GM13977 (cell line): ENCODE measurements at regions not wholly inside any gene's neighbourhood (a gene's known extent, or its start where the extent isn't known, plus 50 kb on each side); places are given as distances from the start of the nearest gene placed in this dataset.

Experiments used
- DNase-seq: peaks from one replicate; pipeline ENCODE4 v3.0.0; 2012; ENCODE audit warnings: low spot score
- in situ Hi-C: fragments of 300-500 bp; cut with MboI; formaldehyde crosslinking; loops from one replicate; pipeline ENCODE4 v1.12.0; 2022; ENCODE audit warnings: low sequenced_read_pairs, low pct_unique_long_range_greater_than_20kb, mixed read lengths, inconsistent platforms; ENCODE audit not compliant: unreplicated experiment
- TF ChIP-seq, protein P1 (sequence below): IDR thresholded peaks from 2 replicates; pipeline ENCODE4 v1.5.1; 2012; ENCODE audit warnings: mild to moderate bottlenecking, control low read depth; ENCODE audit not compliant: insufficient read depth; ENCODE audit errors: extremely low read depth, missing control alignments

DNA sequence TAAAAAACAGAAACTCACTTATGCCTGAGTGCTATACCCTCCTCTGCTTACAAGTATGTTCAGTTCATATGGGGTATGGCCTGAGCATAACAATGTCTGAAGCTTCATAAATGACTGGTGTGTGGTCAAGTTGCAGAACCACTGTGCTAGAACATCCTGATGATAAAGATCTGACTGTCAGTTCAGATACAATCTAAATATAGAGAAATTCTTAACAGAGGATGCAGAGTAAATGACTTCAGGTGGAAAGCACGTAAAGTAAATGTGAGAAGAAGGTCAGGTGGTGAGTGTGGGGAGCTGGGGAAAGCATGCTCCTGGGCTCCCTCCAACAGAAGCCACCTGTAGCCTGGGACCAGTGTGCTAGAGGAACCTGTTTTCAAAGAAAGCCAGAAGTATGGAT is 926.2 kb downstream of the TSN start:
- DNase-seq, result peak; percentile 38
- in situ Hi-C loops, result no loop called here
- TF ChIP-seq, protein P1, sequence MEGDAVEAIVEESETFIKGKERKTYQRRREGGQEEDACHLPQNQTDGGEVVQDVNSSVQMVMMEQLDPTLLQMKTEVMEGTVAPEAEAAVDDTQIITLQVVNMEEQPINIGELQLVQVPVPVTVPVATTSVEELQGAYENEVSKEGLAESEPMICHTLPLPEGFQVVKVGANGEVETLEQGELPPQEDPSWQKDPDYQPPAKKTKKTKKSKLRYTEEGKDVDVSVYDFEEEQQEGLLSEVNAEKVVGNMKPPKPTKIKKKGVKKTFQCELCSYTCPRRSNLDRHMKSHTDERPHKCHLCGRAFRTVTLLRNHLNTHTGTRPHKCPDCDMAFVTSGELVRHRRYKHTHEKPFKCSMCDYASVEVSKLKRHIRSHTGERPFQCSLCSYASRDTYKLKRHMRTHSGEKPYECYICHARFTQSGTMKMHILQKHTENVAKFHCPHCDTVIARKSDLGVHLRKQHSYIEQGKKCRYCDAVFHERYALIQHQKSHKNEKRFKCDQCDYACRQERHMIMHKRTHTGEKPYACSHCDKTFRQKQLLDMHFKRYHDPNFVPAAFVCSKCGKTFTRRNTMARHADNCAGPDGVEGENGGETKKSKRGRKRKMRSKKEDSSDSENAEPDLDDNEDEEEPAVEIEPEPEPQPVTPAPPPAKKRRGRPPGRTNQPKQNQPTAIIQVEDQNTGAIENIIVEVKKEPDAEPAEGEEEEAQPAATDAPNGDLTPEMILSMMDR, result no peak

DNA sequence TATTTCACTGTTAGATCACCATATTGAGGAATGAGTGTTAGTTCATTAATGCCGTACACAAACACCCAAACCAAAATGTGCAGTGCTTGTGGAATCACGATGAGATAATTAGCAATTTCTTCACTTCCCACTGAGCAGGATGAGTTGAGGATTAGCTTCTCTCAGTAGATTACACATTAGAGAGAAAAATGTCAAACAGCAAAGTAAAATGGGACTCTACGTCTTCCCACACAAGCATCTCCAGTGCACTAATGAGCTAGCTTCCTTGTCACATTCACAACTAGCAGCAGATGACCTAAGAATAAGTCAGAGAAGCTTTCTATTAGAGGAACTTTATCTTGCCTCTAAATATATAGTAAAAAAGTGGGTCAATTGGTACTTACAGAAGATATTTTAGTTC is 926.9 kb downstream of the TSN start:
- TF ChIP-seq, protein P1, result no peak
- in situ Hi-C loops, result no loop called here

DNA sequence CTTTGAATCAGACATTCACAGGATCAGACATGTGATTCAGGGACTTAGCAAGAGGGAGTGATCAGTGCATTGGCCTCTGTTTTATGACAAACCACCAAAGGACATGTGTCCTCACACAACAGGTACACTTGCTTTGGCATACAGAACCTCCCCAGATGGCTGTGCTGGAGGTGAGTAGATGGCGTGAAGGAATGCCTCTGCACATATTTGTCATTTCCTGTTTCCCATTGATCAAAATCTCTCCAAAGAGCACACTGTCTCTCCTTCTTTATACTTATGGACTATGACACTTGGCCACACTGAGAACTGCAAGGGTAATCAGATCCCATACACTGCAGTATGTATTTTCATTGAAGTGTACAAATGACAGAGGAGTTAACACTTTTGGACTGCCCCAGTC is 927.6 kb downstream of the TSN start:
- no peak for DNase-seq
- in situ Hi-C loops, result no loop called here

More for the DNA sequence above, 926.9 kb downstream of the TSN start:
- DNase-seq, result no peak

GRCh38 chr2:122692400-122693083 is 937.1 kb downstream of the TSN start:
- in situ Hi-C loops, result no loop called here
- no peak for DNase-seq
- TF ChIP-seq, protein P1, result no peak

More for the DNA sequence above, 927.6 kb downstream of the TSN start:
- TF ChIP-seq, protein P1, result no peak

- TF ChIP-seq, protein P1, result no peak
- DNase-seq, result no peak
- in situ Hi-C loops, result no loop called here
These were observed 942.0 kb downstream of the TSN start for GRCh38 chr2:122697415-122697814.

DNA sequence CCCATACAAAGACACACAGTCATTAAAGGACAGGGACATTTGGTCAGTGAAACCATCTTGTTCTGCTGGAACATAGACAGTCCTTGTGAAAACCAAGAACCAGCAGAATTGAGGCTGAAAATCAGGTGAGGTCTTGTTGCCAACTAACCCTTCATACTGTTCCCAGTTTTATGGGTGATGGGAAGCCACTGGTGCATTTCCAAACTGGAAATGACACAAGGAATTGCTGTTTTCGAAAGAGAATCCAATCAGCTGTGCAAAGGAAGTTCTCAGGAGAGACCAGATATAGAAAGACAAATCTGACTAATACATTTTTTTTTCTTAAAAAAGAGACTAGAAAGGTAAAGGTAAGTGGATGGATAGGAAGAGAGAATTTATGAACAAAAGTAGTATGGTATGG is 948.2 kb downstream of the TSN start:
- no peak for DNase-seq
- TF ChIP-seq, protein P1, result no peak
- in situ Hi-C loops, result no loop called here

GRCh38 chr2:122704109-122704563 is 948.7 kb downstream of the TSN start:
- in situ Hi-C loops, result no loop called here
- TF ChIP-seq, protein P1, result no peak

More at GRCh38 chr2:122704109-122704563, 948.7 kb downstream of the TSN start:
- peak; percentile 24 for DNase-seq
